SU-DHL-6 (cell line): ENCODE measurements at regions not wholly inside any gene's neighbourhood (a gene's known extent, or its start where the extent isn't known, plus 50 kb on each side); places are given as distances from the start of the nearest gene placed in this dataset.

Experiments
- H2AFZ ChIP-seq: fragments of 200-600 bp; sonication (generic); 2 replicates; pipeline ENCODE4 v1.6.1; 2014; ENCODE audit warnings: low read depth, mild to moderate bottlenecking, moderate library complexity, mixed read lengths, antibody characterized with exemption, low read length; ENCODE audit not compliant: severe bottlenecking
- H3F3A ChIP-seq: fragments of 200-600 bp; shearing (Covaris generic); 2 replicates; pipeline ENCODE4 v1.6.0; 2016; ENCODE audit warnings: antibody characterized with exemption, mild to moderate bottlenecking; ENCODE audit not compliant: insufficient read depth
- H3K27ac ChIP-seq: fragments of 200-600 bp; sonication (generic); 2 replicates; pipeline ENCODE4 v1.5.1; 2016; ENCODE audit warnings: low read depth, mild to moderate bottlenecking, low read length, moderate library complexity, mixed read lengths
- H3K27me3 ChIP-seq: fragments of 200-600 bp; sonication (generic), shearing (Covaris generic); 2 replicates; pipeline ENCODE4 v1.6.0; 2014; ENCODE audit warnings: mild to moderate bottlenecking, low read length
- H3K36me3 ChIP-seq: fragments of 200-600 bp; sonication (generic); 2 replicates; pipeline ENCODE4 v1.6.1; 2014; ENCODE audit warnings: mild to moderate bottlenecking, low read length, mixed read lengths
- H3K4me2 ChIP-seq: fragments of 300-600, 200-600 bp; shearing (Covaris generic), sonication (generic); 2 replicates; pipeline ENCODE4 v1.6.0; 2014; ENCODE audit warnings: low read length, low read depth, mild to moderate bottlenecking; ENCODE audit not compliant: poor library complexity, severe bottlenecking
- H3K4me3 ChIP-seq: fragments of 200-600 bp; sonication (generic); 2 replicates; pipeline ENCODE4 v1.5.1; 2014; ENCODE audit warnings: antibody characterized with exemption, low read length, mild to moderate bottlenecking, mixed read lengths; ENCODE audit not compliant: insufficient read depth, poor library complexity, severe bottlenecking
- H3K79me2 ChIP-seq: fragments of 200-600 bp; sonication (generic); 2 replicates; pipeline ENCODE4 v1.6.1; 2014; ENCODE audit warnings: mild to moderate bottlenecking, low read length, moderate library complexity; ENCODE audit not compliant: insufficient read depth
- H3K9ac ChIP-seq: fragments of 200-600 bp; sonication (generic); 2 replicates; pipeline ENCODE4 v1.7.0; 2014; ENCODE audit warnings: mild to moderate bottlenecking, low read length
- H3K9me2 ChIP-seq: fragments of 200-600 bp; sonication (generic); replicated peaks from 2 replicates; pipeline ENCODE4 v1.6.1; 2014; ENCODE audit warnings: low read length; ENCODE audit not compliant: insufficient read depth
- H3K9me3 ChIP-seq: fragments of 200-600 bp; sonication (generic); 2 replicates; pipeline ENCODE4 v1.6.1; 2014; ENCODE audit warnings: low read length, mixed read lengths; ENCODE audit not compliant: insufficient read depth
- H4K20me1 ChIP-seq: fragments of 200-600 bp; sonication (generic); 2 replicates; pipeline ENCODE4 v1.6.1; 2014; ENCODE audit warnings: low read depth, mild to moderate bottlenecking, antibody characterized with exemption, low read length, moderate library complexity, mixed read lengths
- EZH2phosphoT487 ChIP-seq: fragments of 200-600 bp; sonication (generic), shearing (Covaris generic); conservative IDR thresholded peaks from 2 replicates; pipeline ENCODE4 v1.6.1; 2018; ENCODE audit warnings: mild to moderate bottlenecking, antibody characterized with exemption, low read length, moderate library complexity, mixed read lengths
- TF ChIP-seq, protein P1 (sequence below): fragments of 200-600 bp; sonication (generic); IDR thresholded peaks from one replicate; pipeline ENCODE4 v1.5.1; 2017; ENCODE audit warnings: antibody characterized with exemption, mild to moderate bottlenecking, low read length, moderate library complexity; ENCODE audit not compliant: insufficient read depth, poor library complexity, severe bottlenecking

DNA sequence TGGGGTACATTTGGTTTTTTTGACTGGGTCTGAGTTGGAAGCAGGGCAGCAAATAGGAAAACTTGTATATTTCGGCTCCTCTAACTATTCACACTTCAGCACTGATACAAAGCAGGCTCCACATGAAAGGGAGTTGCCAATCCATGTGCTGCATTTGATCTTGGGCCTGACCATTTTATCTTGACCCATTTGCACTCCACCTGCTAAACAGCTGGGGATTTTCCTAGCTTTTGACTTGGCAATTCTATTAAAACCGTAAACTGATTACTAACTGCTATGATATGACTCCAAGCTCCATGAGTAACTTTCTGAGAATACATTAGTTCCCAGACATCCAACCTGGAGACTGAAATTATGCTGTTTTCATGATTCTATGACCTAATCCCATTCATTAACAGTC lies 797.1 kb downstream of the BCL11B start:
- Histone ChIP-seq H3K27me3 (no peaks in the 10 kb centered on the region), H3K27ac (no peak overlapping the region), H3K9me2 (no peaks in the 10 kb centered on the region), H3K36me3 (no peaks in the 10 kb centered on the region), H3F3A (no peaks in the 10 kb centered on the region), H3K9me3 (no peaks in the 10 kb centered on the region), H2AFZ (no peak overlapping the region), H4K20me1 (no peaks in the 10 kb centered on the region), H3K79me2 (no peaks in the 10 kb centered on the region), H3K4me2 (no peak overlapping the region), H3K9ac (no peak overlapping the region), H3K4me3 (no peak overlapping the region)
- TF ChIP-seq, protein P1, sequence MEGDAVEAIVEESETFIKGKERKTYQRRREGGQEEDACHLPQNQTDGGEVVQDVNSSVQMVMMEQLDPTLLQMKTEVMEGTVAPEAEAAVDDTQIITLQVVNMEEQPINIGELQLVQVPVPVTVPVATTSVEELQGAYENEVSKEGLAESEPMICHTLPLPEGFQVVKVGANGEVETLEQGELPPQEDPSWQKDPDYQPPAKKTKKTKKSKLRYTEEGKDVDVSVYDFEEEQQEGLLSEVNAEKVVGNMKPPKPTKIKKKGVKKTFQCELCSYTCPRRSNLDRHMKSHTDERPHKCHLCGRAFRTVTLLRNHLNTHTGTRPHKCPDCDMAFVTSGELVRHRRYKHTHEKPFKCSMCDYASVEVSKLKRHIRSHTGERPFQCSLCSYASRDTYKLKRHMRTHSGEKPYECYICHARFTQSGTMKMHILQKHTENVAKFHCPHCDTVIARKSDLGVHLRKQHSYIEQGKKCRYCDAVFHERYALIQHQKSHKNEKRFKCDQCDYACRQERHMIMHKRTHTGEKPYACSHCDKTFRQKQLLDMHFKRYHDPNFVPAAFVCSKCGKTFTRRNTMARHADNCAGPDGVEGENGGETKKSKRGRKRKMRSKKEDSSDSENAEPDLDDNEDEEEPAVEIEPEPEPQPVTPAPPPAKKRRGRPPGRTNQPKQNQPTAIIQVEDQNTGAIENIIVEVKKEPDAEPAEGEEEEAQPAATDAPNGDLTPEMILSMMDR = no peak
- TF ChIP-seq EZH2phosphoT487 = no peak

- no peaks in the 10 kb centered on the region for H3K79me2 ChIP-seq
- no peak overlapping the region for H3K27ac ChIP-seq
- no peak overlapping the region for H3K4me3 ChIP-seq
- H3K9me3 ChIP-seq = no peaks in the 10 kb centered on the region
- no peak overlapping the region for H3K9ac ChIP-seq
- no peak for TF ChIP-seq EZH2phosphoT487
- TF ChIP-seq, protein P1 = no peak
- H4K20me1 ChIP-seq = no peaks in the 10 kb centered on the region
- H3F3A ChIP-seq = no peaks in the 10 kb centered on the region
- no peak overlapping the region for H3K4me2 ChIP-seq
- H3K36me3 ChIP-seq = no peaks in the 10 kb centered on the region
- no peaks in the 10 kb centered on the region for H3K27me3 ChIP-seq
- H3K9me2 ChIP-seq = no peaks in the 10 kb centered on the region
- no peak overlapping the region for H2AFZ ChIP-seq
Observed at GRCh38 chr14:98477935-98478334, 794.1 kb downstream of the BCL11B start.

GRCh38 chr14:98489115-98489514 lies 782.9 kb downstream of the BCL11B start:
- no peaks in the 10 kb centered on the region for H3K79me2 ChIP-seq
- no peaks in the 10 kb centered on the region for H3K9me3 ChIP-seq
- H3K9ac ChIP-seq = no peak overlapping the region
- no peak overlapping the region for H3K27ac ChIP-seq
- no peak overlapping the region for H3K4me3 ChIP-seq
- no peaks in the 10 kb centered on the region for H3K36me3 ChIP-seq
- H3F3A ChIP-seq = no peaks in the 10 kb centered on the region
- TF ChIP-seq, protein P1 = no peak
- TF ChIP-seq EZH2phosphoT487 = no peak
- H3K9me2 ChIP-seq = no peaks in the 10 kb centered on the region
- H3K4me2 ChIP-seq = no peak overlapping the region
- no peaks in the 10 kb centered on the region for H4K20me1 ChIP-seq
- H2AFZ ChIP-seq = no peak overlapping the region
- H3K27me3 ChIP-seq = no peaks in the 10 kb centered on the region

- Histone ChIP-seq H3K9me3 (no peaks in the 10 kb centered on the region), H3K36me3 (no peaks in the 10 kb centered on the region), H3K9me2 (no peaks in the 10 kb centered on the region), H3K4me3 (no peak overlapping the region), H3K27me3 (no peaks in the 10 kb centered on the region), H3K27ac (no peak overlapping the region), H3F3A (no peaks in the 10 kb centered on the region), H4K20me1 (no peaks in the 10 kb centered on the region), H3K4me2 (no peak overlapping the region), H3K79me2 (no peaks in the 10 kb centered on the region), H3K9ac (no peak overlapping the region), H2AFZ (no peak overlapping the region)
- TF ChIP-seq, protein P1 = no peak
- no peak for TF ChIP-seq EZH2phosphoT487
Observed at GRCh38 chr14:98494582-98494981, 777.4 kb downstream of the BCL11B start.
